Sigmoid colon (tissue), 4 donors: ENCODE measurements at regions not wholly inside any gene's neighbourhood (a gene's known extent, or its start where the extent isn't known, plus 50 kb on each side); places are given as distances from the start of the nearest gene placed in this dataset.

Experiments used
- CTCF ChIP-seq, 4 experiments: fragments of 450-650 bp in 3 of 4; fragments of 200-600 bp in 1 of 4; IDR thresholded peaks; one replicate each; pipeline ENCODE4 v1.5.1; 2016 to 2019; ENCODE audit warnings: antibody characterized with exemption in 4 of 4, mild to moderate bottlenecking in 3 of 4, moderate library complexity in 2 of 4
- EP300 ChIP-seq, 4 donors: sonication (generic); formaldehyde crosslinking; IDR thresholded peaks; one replicate each; pipeline ENCODE4 v1.6.1; 2017; ENCODE audit warnings: antibody characterized with exemption in 4 of 4
- POLR2A ChIP-seq, 2 donors: fragments of 450-650 bp; IDR thresholded peaks; one replicate each; pipeline ENCODE4 v1.6.1; 2016; ENCODE audit warnings: antibody characterized with exemption in 2 of 2, mild to moderate bottlenecking in 2 of 2, moderate library complexity in 2 of 2
- POLR2AphosphoS5 ChIP-seq, 4 donors: sonication (generic); formaldehyde crosslinking; IDR thresholded peaks; one replicate each; pipeline ENCODE4 v1.6.1; 2017; ENCODE audit warnings: antibody characterized with exemption in 4 of 4

GRCh38 chr1:223048026-223048425, 95.0 kb downstream of the TLR5 start:
- TF ChIP-seq CTCF (IDR thresholded peaks at IDR 0.05), result no peak
- no peak for TF ChIP-seq POLR2AphosphoS5 (IDR thresholded peaks at IDR 0.05)
- TF ChIP-seq EP300 (IDR thresholded peaks at IDR 0.05), result no peak
- TF ChIP-seq POLR2A (IDR thresholded peaks at IDR 0.05), result no peak
